Hepatocyte (in vitro differentiated cells): ENCODE measurements at regions not wholly inside any gene's neighbourhood (a gene's known extent, or its start where the extent isn't known, plus 50 kb on each side); places are given as distances from the start of the nearest gene placed in this dataset.

Experiments
- CTCF ChIP-seq: fragments of 200-600 bp; sonication (generic); IDR thresholded peaks from 2 replicates; pipeline ENCODE4 v1.5.1; 2016; ENCODE audit warnings: antibody characterized with exemption, mild to moderate bottlenecking; ENCODE audit not compliant: poor library complexity
- EZH2 ChIP-seq: fragments of 200-600 bp; sonication (generic); IDR thresholded peaks from 2 replicates; pipeline ENCODE4 v1.6.1; 2016; ENCODE audit warnings: antibody characterized with exemption, mild to moderate bottlenecking, borderline replicate concordance
- EZH2phosphoT487 ChIP-seq: fragments of 200-600 bp; sonication (generic); IDR thresholded peaks from one replicate; pipeline ENCODE4 v1.6.1; 2018; ENCODE audit warnings: antibody characterized with exemption, mild to moderate bottlenecking, low read depth, moderate library complexity; ENCODE audit not compliant: unreplicated experiment, severe bottlenecking

GRCh38 chr10:22135591-22135990 lies 82.2 kb downstream of the EBLN1 start:
- TF ChIP-seq CTCF (no peak), EZH2 (no peak), EZH2phosphoT487 (no peak)
